ENCODE measurements at regions not wholly inside any gene's neighbourhood (a gene's known extent, or its start where the extent isn't known, plus 50 kb on each side); places are given as distances from the start of the nearest gene placed in this dataset.

DNA sequence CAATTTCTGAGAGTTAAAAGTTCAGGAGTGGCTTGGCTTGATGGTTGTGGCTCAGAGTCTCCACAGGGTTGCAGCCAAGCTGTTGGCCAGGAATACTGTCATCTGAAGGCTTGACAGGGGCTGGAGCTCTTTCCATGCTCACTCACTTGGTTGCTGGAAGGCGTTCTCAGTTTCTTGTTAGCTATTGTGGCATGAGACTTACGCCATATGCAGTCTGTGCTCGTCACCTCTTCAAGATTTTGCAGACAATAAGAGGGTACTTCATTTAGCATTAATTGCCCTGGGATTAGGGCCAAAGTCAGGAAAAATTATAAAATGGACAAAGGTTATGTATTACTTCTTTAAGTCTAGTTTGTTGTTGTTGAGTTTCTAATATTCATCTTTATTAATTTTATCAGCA is 380.6 kb upstream of the MAP3K7 start:
- no TSS peak for BruUV-seq (replicated peaks)
- H3K4me3 ChIP-seq: no peak overlapping the region
- no peaks in the 10 kb centered on the region for H3K9me2 ChIP-seq (ENCODE audit: insufficient read depth)
- no peak overlapping the region for H3K27ac ChIP-seq
- intact Hi-C loops (cut with micrococcal nuclease; ENCODE audit: unreplicated experiment): no loop called here
- TF ChIP-seq EZH2 (IDR thresholded peaks at IDR 0.05; ENCODE audit: low read depth): no peak
- TF ChIP-seq, protein P1, sequence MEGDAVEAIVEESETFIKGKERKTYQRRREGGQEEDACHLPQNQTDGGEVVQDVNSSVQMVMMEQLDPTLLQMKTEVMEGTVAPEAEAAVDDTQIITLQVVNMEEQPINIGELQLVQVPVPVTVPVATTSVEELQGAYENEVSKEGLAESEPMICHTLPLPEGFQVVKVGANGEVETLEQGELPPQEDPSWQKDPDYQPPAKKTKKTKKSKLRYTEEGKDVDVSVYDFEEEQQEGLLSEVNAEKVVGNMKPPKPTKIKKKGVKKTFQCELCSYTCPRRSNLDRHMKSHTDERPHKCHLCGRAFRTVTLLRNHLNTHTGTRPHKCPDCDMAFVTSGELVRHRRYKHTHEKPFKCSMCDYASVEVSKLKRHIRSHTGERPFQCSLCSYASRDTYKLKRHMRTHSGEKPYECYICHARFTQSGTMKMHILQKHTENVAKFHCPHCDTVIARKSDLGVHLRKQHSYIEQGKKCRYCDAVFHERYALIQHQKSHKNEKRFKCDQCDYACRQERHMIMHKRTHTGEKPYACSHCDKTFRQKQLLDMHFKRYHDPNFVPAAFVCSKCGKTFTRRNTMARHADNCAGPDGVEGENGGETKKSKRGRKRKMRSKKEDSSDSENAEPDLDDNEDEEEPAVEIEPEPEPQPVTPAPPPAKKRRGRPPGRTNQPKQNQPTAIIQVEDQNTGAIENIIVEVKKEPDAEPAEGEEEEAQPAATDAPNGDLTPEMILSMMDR (conservative IDR thresholded peaks at IDR 0.05): no peak
- no peaks in the 10 kb centered on the region for H3F3A ChIP-seq (ENCODE audit: insufficient read depth, low read depth)
- no peak overlapping the region for H3K4me2 ChIP-seq
- H3K27me3 ChIP-seq (ENCODE audit: insufficient read depth, low read depth): no peaks in the 10 kb centered on the region
- no peaks in the 10 kb centered on the region for H3K36me3 ChIP-seq (ENCODE audit: low read depth)
- H3K4me1 ChIP-seq (replicated peaks; ENCODE audit: insufficient read depth): no peaks in the 10 kb centered on the region
- CTCF ChIA-PET: no interaction called here
- H3K79me2 ChIP-seq (ENCODE audit: low read depth): no peaks in the 10 kb centered on the region
- no peaks in the 10 kb centered on the region for H4K20me1 ChIP-seq (ENCODE audit: insufficient read depth)
- POLR2A ChIA-PET (ENCODE audit: unreplicated experiment): no interaction called here
- H3K9me3 ChIP-seq (ENCODE audit: insufficient read depth, low read depth): no peaks in the 10 kb centered on the region
- H2AFZ ChIP-seq: no peak overlapping the region
- no peak for DNase-seq

DNA sequence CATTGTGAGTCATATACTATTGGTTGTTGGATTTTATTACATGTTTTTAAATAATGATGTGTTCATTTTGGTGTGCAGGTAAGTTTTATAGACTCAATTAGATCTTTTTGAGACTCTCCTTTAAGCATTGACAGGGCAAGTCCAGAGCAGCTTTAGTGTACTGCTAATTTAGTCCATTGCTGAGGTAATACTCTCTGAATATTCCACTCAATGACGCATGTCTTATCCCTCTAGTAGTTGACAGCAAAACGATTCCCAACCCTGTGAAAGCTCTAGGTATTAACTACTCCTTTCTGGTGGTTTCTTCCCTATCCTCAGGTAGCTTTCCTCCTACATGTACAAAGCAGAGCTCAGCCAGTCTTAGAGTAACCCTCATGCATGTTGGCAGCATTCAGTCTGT is 373.5 kb upstream of the MAP3K7 start:
- intact Hi-C loops (cut with micrococcal nuclease; ENCODE audit: unreplicated experiment): no loop called here
- Histone ChIP-seq H3K9me2 (ENCODE audit: insufficient read depth) (no peaks in the 10 kb centered on the region), H3K4me1 (replicated peaks; ENCODE audit: insufficient read depth) (no peaks in the 10 kb centered on the region), H3K27ac (no peak overlapping the region), H3F3A (ENCODE audit: insufficient read depth, low read depth) (no peaks in the 10 kb centered on the region), H3K79me2 (ENCODE audit: low read depth) (no peaks in the 10 kb centered on the region), H2AFZ (no peak overlapping the region), H3K9me3 (ENCODE audit: insufficient read depth, low read depth) (no peaks in the 10 kb centered on the region), H3K27me3 (ENCODE audit: insufficient read depth, low read depth) (no peaks in the 10 kb centered on the region), H3K4me2 (no peak overlapping the region), H3K4me3 (no peak overlapping the region), H3K36me3 (ENCODE audit: low read depth) (no peaks in the 10 kb centered on the region), H4K20me1 (ENCODE audit: insufficient read depth) (no peaks in the 10 kb centered on the region)
- CTCF ChIA-PET: interaction anchor here (0.6 kb wide), 1 partner anchor 93 kb away, joined by 4 read pairs; no protein-coding TSS in a partner anchor
- no TSS peak for BruUV-seq (replicated peaks)
- DNase-seq: no peak
- no peak for TF ChIP-seq EZH2 (IDR thresholded peaks at IDR 0.05; ENCODE audit: low read depth)
- TF ChIP-seq, protein P1 (conservative IDR thresholded peaks at IDR 0.05): no peak
- POLR2A ChIA-PET (ENCODE audit: unreplicated experiment): no interaction called here

DNA sequence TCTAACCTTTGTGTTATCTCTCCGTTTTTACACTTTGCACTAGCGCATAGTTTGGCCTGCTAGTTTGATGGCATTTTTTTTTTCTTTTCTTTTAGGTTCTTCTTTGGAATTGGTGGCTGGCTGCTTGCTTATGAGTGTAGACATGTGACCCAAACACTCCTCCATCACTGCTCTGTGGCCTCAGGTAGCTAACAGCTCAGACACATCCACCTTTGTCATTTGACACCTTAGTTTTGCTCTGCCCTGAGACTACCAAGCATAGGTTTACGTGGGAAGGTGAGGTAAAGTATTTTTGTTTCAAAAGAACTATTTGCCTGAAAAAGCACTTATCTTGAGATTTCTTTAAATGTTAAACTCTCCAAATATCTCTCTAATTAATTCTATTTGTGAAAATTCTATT is 368.4 kb upstream of the MAP3K7 start:
- no peaks in the 10 kb centered on the region for H3K27me3 ChIP-seq (ENCODE audit: insufficient read depth, low read depth)
- no peaks in the 10 kb centered on the region for H3F3A ChIP-seq (ENCODE audit: insufficient read depth, low read depth)
- CTCF ChIA-PET: no interaction called here
- TF ChIP-seq, protein P1 (conservative IDR thresholded peaks at IDR 0.05): no peak
- TF ChIP-seq EZH2 (IDR thresholded peaks at IDR 0.05; ENCODE audit: low read depth): no peak
- no peak overlapping the region for H3K4me3 ChIP-seq
- no peak for DNase-seq
- H3K27ac ChIP-seq: no peak overlapping the region
- H3K4me1 ChIP-seq (replicated peaks; ENCODE audit: insufficient read depth): no peaks in the 10 kb centered on the region
- no peaks in the 10 kb centered on the region for H3K36me3 ChIP-seq (ENCODE audit: low read depth)
- no peaks in the 10 kb centered on the region for H3K79me2 ChIP-seq (ENCODE audit: low read depth)
- BruUV-seq (replicated peaks): no TSS peak
- no peaks in the 10 kb centered on the region for H3K9me2 ChIP-seq (ENCODE audit: insufficient read depth)
- intact Hi-C loops (cut with micrococcal nuclease; ENCODE audit: unreplicated experiment): no loop called here
- no peak overlapping the region for H3K4me2 ChIP-seq
- POLR2A ChIA-PET (ENCODE audit: unreplicated experiment): no interaction called here
- no peak overlapping the region for H2AFZ ChIP-seq
- H3K9me3 ChIP-seq (ENCODE audit: insufficient read depth, low read depth): no peaks in the 10 kb centered on the region
- no peaks in the 10 kb centered on the region for H4K20me1 ChIP-seq (ENCODE audit: insufficient read depth)
